GM23338 (cell line): ENCODE measurements at regions not wholly inside any gene's neighbourhood (a gene's known extent, or its start where the extent isn't known, plus 50 kb on each side); places are given as distances from the start of the nearest gene placed in this dataset.

Experiments used
- ATAC-seq: fragments of 200-7000 bp; cut with Tn5 transposase; 3 replicates; pipeline ENCODE4 v1.9.1; 2020
- DNase-seq: peaks from one replicate; pipeline ENCODE4 v3.0.0-alpha.2; 2015; ENCODE audit warnings: low spot score
- H2AFZ ChIP-seq: fragments of 200-600 bp; sonication (generic); 2 replicates; pipeline ENCODE4 v1.8.0; 2016; ENCODE audit warnings: antibody characterized with exemption, mild to moderate bottlenecking, moderate library complexity
- H3F3A ChIP-seq: fragments of 200-600 bp; sonication (generic); replicated peaks from 2 replicates; pipeline ENCODE4 v1.8.0; 2017; ENCODE audit warnings: antibody characterized with exemption, mixed run types, low read depth
- H3K27ac ChIP-seq: fragments of 200-600 bp; sonication (generic); 2 replicates; pipeline ENCODE4 v1.6.1; 2016; ENCODE audit warnings: low read depth
- H3K27me3 ChIP-seq: fragments of 200-600 bp; sonication (generic); 2 replicates; pipeline ENCODE4 v1.8.0; 2016; ENCODE audit warnings: mild to moderate bottlenecking, mixed run types, moderate library complexity; ENCODE audit not compliant: insufficient read depth
- H3K36me3 ChIP-seq: fragments of 200-600 bp; sonication (generic); 2 replicates; pipeline ENCODE4 v1.8.0; 2016; ENCODE audit warnings: mild to moderate bottlenecking; ENCODE audit not compliant: insufficient read depth
- H3K4me1 ChIP-seq: fragments of 200-600 bp; sonication (generic); 2 replicates; pipeline ENCODE4 v1.8.0; 2016; ENCODE audit warnings: mild to moderate bottlenecking, moderate library complexity; ENCODE audit not compliant: insufficient read depth
- H3K4me2 ChIP-seq: fragments of 200-600 bp; sonication (generic); 2 replicates; pipeline ENCODE4 v1.7.1; 2017; ENCODE audit warnings: mixed run types
- H3K4me3 ChIP-seq: fragments of 200-600 bp; sonication (generic); 2 replicates; pipeline ENCODE4 v1.6.1; 2016; ENCODE audit warnings: mixed run types
- H3K79me2 ChIP-seq: fragments of 200-600 bp; sonication (generic); replicated peaks from 2 replicates; pipeline ENCODE4 v1.8.0; 2017; ENCODE audit warnings: mild to moderate bottlenecking; ENCODE audit not compliant: insufficient read depth
- H3K9me2 ChIP-seq: fragments of 200-600 bp; sonication (generic); 2 replicates; pipeline ENCODE4 v1.8.0; 2017; ENCODE audit not compliant: insufficient read depth
- H4K20me1 ChIP-seq: fragments of 200-600 bp; sonication (generic); replicated peaks from 2 replicates; pipeline ENCODE4 v1.8.0; 2017; ENCODE audit warnings: mild to moderate bottlenecking; ENCODE audit not compliant: insufficient read depth
- H3K27ac Mint-ChIP-seq: 2 replicates; pipeline ENCODE4 v1.8.0; 2020; ENCODE audit warnings: inconsistent platforms, mild to moderate bottlenecking, moderate library complexity, mixed read lengths
- H3K27me3 Mint-ChIP-seq: 3 replicates; pipeline ENCODE4 v1.8.0; 2022; ENCODE audit warnings: low read depth, mild to moderate bottlenecking, moderate library complexity, mixed read lengths, inconsistent platforms; ENCODE audit not compliant: insufficient read depth, poor library complexity
- H3K36me3 Mint-ChIP-seq: 3 replicates; pipeline ENCODE4 v1.8.0; 2021; ENCODE audit warnings: low read depth, mild to moderate bottlenecking, inconsistent platforms, moderate library complexity, mixed read lengths
- H3K4me1 Mint-ChIP-seq: 3 replicates; pipeline ENCODE4 v1.8.0; 2020; ENCODE audit warnings: mild to moderate bottlenecking, inconsistent platforms, mixed read lengths
- H3K4me3 Mint-ChIP-seq: 3 replicates; pipeline ENCODE4 v1.8.0; 2021; ENCODE audit warnings: moderate library complexity, mild to moderate bottlenecking, inconsistent platforms, mixed read lengths
- H3K9me3 Mint-ChIP-seq: 3 replicates; pipeline ENCODE4 v1.8.0; 2020; ENCODE audit warnings: moderate library complexity, mild to moderate bottlenecking, inconsistent platforms, mixed read lengths
- CREB1 ChIP-seq: fragments of 250-450 bp; sonication (Bioruptor Pico); IDR thresholded peaks from 2 replicates; pipeline ENCODE4 v1.5.0; 2020; ENCODE audit warnings: low read depth, mild to moderate bottlenecking, moderate library complexity
- ETS1 ChIP-seq: IDR thresholded peaks from 2 replicates; pipeline ENCODE4 v1.6.1; 2016; ENCODE audit warnings: antibody characterized with exemption
- EZH2 ChIP-seq: fragments of 200-600 bp; sonication (generic); IDR thresholded peaks from one replicate; pipeline ENCODE4 v1.8.0; 2017; ENCODE audit warnings: antibody characterized with exemption, mild to moderate bottlenecking, low read depth; ENCODE audit not compliant: unreplicated experiment
- JUNB ChIP-seq: IDR thresholded peaks from one replicate; pipeline ENCODE4 v1.6.1; 2016; ENCODE audit warnings: antibody characterized with exemption; ENCODE audit not compliant: unreplicated experiment
- NANOG ChIP-seq: IDR thresholded peaks from 2 replicates; pipeline ENCODE4 v1.6.1; 2016; ENCODE audit warnings: antibody characterized with exemption, borderline replicate concordance
- POLR2AphosphoS5 ChIP-seq: IDR thresholded peaks from 2 replicates; pipeline ENCODE4 v1.6.1; 2016; ENCODE audit warnings: antibody characterized with exemption, low read depth
- STAT1 ChIP-seq: IDR thresholded peaks from one replicate; pipeline ENCODE4 v1.6.1; 2016; ENCODE audit warnings: antibody characterized with exemption; ENCODE audit not compliant: unreplicated experiment
- ZNF114 ChIP-seq: fragments of 250-450 bp; sonication (Bioruptor Pico); IDR thresholded peaks from 2 replicates; pipeline ENCODE4 v1.5.0; 2020; ENCODE audit warnings: mild to moderate bottlenecking, moderate library complexity
- ZNF331 ChIP-seq: fragments of 250-450 bp; sonication (Bioruptor Pico); IDR thresholded peaks from 2 replicates; pipeline ENCODE4 v1.5.0; 2020; ENCODE audit warnings: low read depth, mild to moderate bottlenecking, moderate library complexity
- ZNF462 ChIP-seq: fragments of 250-450 bp; sonication (Bioruptor Pico); IDR thresholded peaks from 2 replicates; pipeline ENCODE4 v1.5.0; 2020; ENCODE audit warnings: mild to moderate bottlenecking, moderate library complexity

GRCh38 chr4:137375111-137375850 lies 157.0 kb downstream of the PCDH18 start (continued):
- TF ChIP-seq ZNF462 (CRISPR knock-in tag) (no peak), NANOG (no peak), ZNF331 (CRISPR knock-in tag) (no peak), STAT1 (no peak), JUNB (no peak), POLR2AphosphoS5 (no peak)

- H3K4me1 Mint-ChIP-seq = peaks cover 6% of the 10 kb centered on the region; the same call in 2 of the 3 replicates
- no peak for TF ChIP-seq ZNF114 (CRISPR knock-in tag)
- TF ChIP-seq ZNF331 (CRISPR knock-in tag) = no peak
- TF ChIP-seq ETS1 = no peak
- TF ChIP-seq CREB1 = no peak
- no peak for TF ChIP-seq STAT1
- no peak for TF ChIP-seq NANOG
- TF ChIP-seq EZH2 = no peak
Measured at GRCh38 chr4:137370679-137371078, 161.6 kb downstream of the PCDH18 start.

More at GRCh38 chr4:137370679-137371078, 161.6 kb downstream of the PCDH18 start:
- Histone ChIP-seq H3K27me3 (no peaks in the 10 kb centered on the region), H3K4me1 (peaks cover 4% of the 10 kb centered on the region; the same call in 1 of the 2 replicates), H3K79me2 (no peaks in the 10 kb centered on the region), H3K36me3 (no peaks in the 10 kb centered on the region), H3F3A (no peaks in the 10 kb centered on the region), H3K9me2 (no peaks in the 10 kb centered on the region), H4K20me1 (no peaks in the 10 kb centered on the region), H3K4me3 (no peak overlapping the region), H2AFZ (no peak overlapping the region), H3K27ac (no peak overlapping the region), H3K4me2 (no peak overlapping the region)
- no peaks in the 10 kb centered on the region for H3K9me3 Mint-ChIP-seq
- no peak overlapping the region for H3K27ac Mint-ChIP-seq
- no peaks in the 10 kb centered on the region for H3K27me3 Mint-ChIP-seq
- no peak for ATAC-seq
- DNase-seq = no peak
- no peaks in the 10 kb centered on the region for H3K36me3 Mint-ChIP-seq
- no peak overlapping the region for H3K4me3 Mint-ChIP-seq
